ENCODE measurements at regions not wholly inside any gene's neighbourhood (a gene's known extent, or its start where the extent isn't known, plus 50 kb on each side); places are given as distances from the start of the nearest gene placed in this dataset.
"Not testable (repeated sequence)": the region's sequence is repeated elsewhere in the genome, so short reads cannot be mapped to it uniquely, and the experiment has no call there.

DNA sequence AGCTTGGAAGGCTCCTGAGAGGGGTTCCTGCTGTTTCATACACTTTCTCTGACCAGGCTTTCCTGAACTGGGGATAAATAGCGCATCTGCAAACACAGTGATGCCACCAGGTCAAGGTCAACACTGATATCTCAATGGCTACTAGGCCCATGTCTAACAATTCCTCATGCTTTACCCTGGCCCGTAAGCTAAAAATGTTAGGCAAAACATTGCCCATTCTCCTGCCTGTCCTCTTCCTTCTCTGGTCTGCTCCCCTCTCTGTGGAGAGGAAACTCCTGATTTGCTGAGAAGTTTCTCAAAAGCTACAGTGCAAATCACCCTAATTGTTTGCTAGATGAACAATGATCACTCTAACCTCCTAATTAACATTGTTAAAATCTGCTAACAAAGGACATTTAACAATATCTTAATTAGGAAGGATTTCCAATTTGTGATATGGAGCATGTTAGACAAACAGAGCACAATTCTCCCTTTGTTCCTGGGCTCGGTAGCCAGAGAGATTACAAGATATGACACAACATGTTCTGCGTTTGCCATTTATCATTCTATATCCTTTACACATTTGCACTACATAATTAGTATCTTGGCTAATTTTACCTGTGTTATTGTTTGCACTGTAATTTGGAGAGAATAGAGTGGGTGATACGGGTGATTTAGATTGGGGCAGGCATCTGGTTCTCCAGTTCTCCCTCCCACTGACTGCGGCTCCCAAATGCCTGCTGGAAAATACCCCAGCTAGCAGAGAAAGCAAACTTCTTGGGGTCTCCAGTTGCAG is 266.8 kb downstream of the CD83 start:
- TF ChIP-seq, protein P1, sequence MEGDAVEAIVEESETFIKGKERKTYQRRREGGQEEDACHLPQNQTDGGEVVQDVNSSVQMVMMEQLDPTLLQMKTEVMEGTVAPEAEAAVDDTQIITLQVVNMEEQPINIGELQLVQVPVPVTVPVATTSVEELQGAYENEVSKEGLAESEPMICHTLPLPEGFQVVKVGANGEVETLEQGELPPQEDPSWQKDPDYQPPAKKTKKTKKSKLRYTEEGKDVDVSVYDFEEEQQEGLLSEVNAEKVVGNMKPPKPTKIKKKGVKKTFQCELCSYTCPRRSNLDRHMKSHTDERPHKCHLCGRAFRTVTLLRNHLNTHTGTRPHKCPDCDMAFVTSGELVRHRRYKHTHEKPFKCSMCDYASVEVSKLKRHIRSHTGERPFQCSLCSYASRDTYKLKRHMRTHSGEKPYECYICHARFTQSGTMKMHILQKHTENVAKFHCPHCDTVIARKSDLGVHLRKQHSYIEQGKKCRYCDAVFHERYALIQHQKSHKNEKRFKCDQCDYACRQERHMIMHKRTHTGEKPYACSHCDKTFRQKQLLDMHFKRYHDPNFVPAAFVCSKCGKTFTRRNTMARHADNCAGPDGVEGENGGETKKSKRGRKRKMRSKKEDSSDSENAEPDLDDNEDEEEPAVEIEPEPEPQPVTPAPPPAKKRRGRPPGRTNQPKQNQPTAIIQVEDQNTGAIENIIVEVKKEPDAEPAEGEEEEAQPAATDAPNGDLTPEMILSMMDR (IDR thresholded peaks at IDR 0.05), result no peak
- H3K36me3 ChIP-seq (ENCODE audit: control insufficient read depth, insufficient read depth, low read length), result no peaks in the 10 kb centered on the region
- H3K9ac ChIP-seq, result no peak overlapping the region
- H2AFZ ChIP-seq, result no peak overlapping the region
- H3K79me2 ChIP-seq, result no peaks in the 10 kb centered on the region
- H3K9me3 ChIP-seq (ENCODE audit: control insufficient read depth, low read length), result no peaks in the 10 kb centered on the region
- no peak overlapping the region for H3K4me2 ChIP-seq (ENCODE audit: low read length)
- H3K27ac ChIP-seq, result no peak overlapping the region
- no peaks in the 10 kb centered on the region for H3K4me1 ChIP-seq
- H3K27me3 ChIP-seq (ENCODE audit: control insufficient read depth, insufficient read depth, low read length), result no peaks in the 10 kb centered on the region
- no peak overlapping the region for H3K4me3 ChIP-seq (ENCODE audit: low read depth, low read length)

DNA sequence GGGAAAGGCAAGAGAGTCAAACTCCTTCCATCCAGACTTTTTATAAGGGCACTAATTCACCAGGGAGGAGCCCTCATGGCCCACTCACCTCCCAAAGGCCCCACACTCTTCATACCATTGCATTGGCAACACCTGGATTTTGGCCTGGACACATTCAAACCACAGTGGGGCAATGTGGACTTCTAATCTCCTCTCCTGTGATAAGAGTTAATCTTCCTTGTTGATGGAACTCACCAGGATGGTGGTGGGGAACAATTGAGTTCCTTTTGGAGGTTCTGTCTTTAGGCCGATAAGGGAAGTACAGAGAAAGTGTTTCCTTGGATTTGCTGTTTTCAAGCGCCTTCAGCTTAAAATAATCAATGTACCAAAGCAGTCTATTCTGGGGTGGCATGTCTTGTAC is 268.7 kb downstream of the CD83 start:
- Histone ChIP-seq H3K27me3 (ENCODE audit: control insufficient read depth, insufficient read depth, low read length) (no peaks in the 10 kb centered on the region), H3K27ac (no peak overlapping the region), H3K4me1 (no peaks in the 10 kb centered on the region), H3K79me2 (no peaks in the 10 kb centered on the region), H3K4me2 (ENCODE audit: low read length) (no peak overlapping the region), H3K36me3 (ENCODE audit: control insufficient read depth, insufficient read depth, low read length) (no peaks in the 10 kb centered on the region), H3K9me3 (ENCODE audit: control insufficient read depth, low read length) (no peaks in the 10 kb centered on the region), H3K4me3 (ENCODE audit: low read depth, low read length) (no peak overlapping the region), H2AFZ (no peak overlapping the region), H3K9ac (no peak overlapping the region)
- TF ChIP-seq, protein P1 (IDR thresholded peaks at IDR 0.05), result no peak

DNA sequence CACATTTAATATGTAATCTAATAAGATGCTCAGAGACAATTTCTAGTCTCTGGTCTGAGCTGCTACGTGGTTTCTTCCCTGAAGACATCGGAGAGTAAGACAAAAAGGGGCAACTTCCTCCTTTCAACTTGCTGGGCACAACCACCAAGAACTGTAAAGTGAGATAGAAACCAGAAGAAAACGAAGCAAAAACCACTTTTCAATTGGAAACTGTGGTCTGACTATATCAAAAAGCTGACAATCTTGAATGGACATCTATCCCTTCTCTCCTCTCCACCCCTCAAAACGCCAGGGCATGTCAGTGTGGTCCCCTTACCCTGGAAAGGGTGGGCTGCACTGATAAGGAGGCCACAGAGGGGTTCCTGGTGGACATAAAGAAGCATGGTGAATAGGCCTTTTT is 269.1 kb downstream of the CD83 start:
- H3K79me2 ChIP-seq, result no peaks in the 10 kb centered on the region
- H2AFZ ChIP-seq, result no peak overlapping the region
- H3K27me3 ChIP-seq (ENCODE audit: control insufficient read depth, insufficient read depth, low read length), result no peaks in the 10 kb centered on the region
- no peak overlapping the region for H3K27ac ChIP-seq
- no peaks in the 10 kb centered on the region for H3K36me3 ChIP-seq (ENCODE audit: control insufficient read depth, insufficient read depth, low read length)
- no peaks in the 10 kb centered on the region for H3K9me3 ChIP-seq (ENCODE audit: control insufficient read depth, low read length)
- H3K4me2 ChIP-seq (ENCODE audit: low read length), result no peak overlapping the region
- no peaks in the 10 kb centered on the region for H3K4me1 ChIP-seq
- H3K9ac ChIP-seq, result no peak overlapping the region
- TF ChIP-seq, protein P1 (IDR thresholded peaks at IDR 0.05), result no peak
- no peak overlapping the region for H3K4me3 ChIP-seq (ENCODE audit: low read depth, low read length)

DNA sequence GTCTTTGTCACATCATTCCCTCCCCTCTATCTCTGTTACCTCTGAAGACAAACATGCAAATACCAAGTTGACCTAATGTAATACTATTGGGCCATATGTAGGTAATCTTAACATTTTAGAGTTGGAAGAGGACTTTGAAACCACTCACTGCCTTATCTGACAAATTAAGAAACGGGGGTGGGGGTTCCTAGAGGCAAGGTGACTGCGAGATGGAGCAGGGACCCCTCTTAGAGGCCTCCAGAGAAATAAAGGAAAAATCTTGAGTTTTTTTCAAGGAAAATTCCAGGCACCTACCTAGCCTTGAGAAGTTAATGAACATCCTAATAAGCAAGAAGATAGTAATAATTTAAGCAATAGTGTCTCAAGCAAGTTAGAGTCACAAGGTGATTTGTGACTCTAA is 270.8 kb downstream of the CD83 start:
- H3K9ac ChIP-seq, result no peak overlapping the region
- no peak overlapping the region for H3K4me2 ChIP-seq (ENCODE audit: low read length)
- no peak overlapping the region for H3K27ac ChIP-seq
- no peaks in the 10 kb centered on the region for H3K4me1 ChIP-seq
- H3K79me2 ChIP-seq, result no peaks in the 10 kb centered on the region
- TF ChIP-seq, protein P1 (IDR thresholded peaks at IDR 0.05), result no peak
- H2AFZ ChIP-seq, result no peak overlapping the region
- H3K27me3 ChIP-seq (ENCODE audit: control insufficient read depth, insufficient read depth, low read length), result no peaks in the 10 kb centered on the region
- no peaks in the 10 kb centered on the region for H3K9me3 ChIP-seq (ENCODE audit: control insufficient read depth, low read length)
- H3K4me3 ChIP-seq (ENCODE audit: low read depth, low read length), result no peak overlapping the region
- H3K36me3 ChIP-seq (ENCODE audit: control insufficient read depth, insufficient read depth, low read length), result no peaks in the 10 kb centered on the region

DNA sequence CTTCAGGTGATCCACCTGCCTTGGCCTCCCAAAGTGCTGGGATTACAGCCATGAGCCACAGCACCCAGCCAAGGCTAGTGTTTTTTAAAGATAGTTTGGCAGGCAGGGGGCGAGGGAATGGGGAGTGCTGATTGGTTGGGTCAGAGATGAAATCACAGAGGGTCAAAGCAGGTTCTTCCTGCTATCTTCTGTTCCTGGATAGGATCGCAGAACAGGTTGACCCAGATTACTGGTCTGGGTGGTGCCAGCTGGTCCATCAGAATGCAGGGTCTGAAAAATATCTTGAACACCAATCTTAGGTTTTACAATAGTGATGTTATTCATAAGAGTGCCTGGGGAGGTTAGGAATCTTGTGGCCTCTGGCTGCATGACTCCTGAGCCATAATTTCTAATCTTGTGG is 272.2 kb downstream of the CD83 start:
- not testable (repeated sequence) for H3K4me1 ChIP-seq; H3K9me3 ChIP-seq (ENCODE audit: control insufficient read depth, low read length); H3K9ac ChIP-seq; H3K36me3 ChIP-seq (ENCODE audit: control insufficient read depth, insufficient read depth, low read length); H3K27me3 ChIP-seq (ENCODE audit: control insufficient read depth, insufficient read depth, low read length); H2AFZ ChIP-seq; H3K4me3 ChIP-seq (ENCODE audit: low read depth, low read length); H3K4me2 ChIP-seq (ENCODE audit: low read length); H3K79me2 ChIP-seq; H3K27ac ChIP-seq

Data from parathyroid adenoma (tissue), 2 donors.